MCF 10A (cell line): ENCODE measurements at regions not wholly inside any gene's neighbourhood (a gene's known extent, or its start where the extent isn't known, plus 50 kb on each side); places are given as distances from the start of the nearest gene placed in this dataset.
A peak's percentile ranks its signal among the peaks of the same experiment; 100 is the strongest.

Experiments
- BruUV-seq: library from RNA; stranded (reverse); fragments of 400-500 nt; replicated peaks from 2 replicates; lab custom pipeline; 2021; lab: Mats Ljungman, UMichigan
- CTCF ChIA-PET: fragments of 300-600 bp; sonication (Branson Sonifier 250); formaldehyde crosslinking; extraction: SDS; loops from one replicate; lab custom pipeline; 2021; ENCODE audit warnings: antibody characterized with exemption, inconsistent platforms; lab: Yijun Ruan, JAX
- POLR2A ChIA-PET: fragments of 300-600, 350-650 bp; sonication (Branson Sonifier 250); formaldehyde crosslinking; extraction: SDS; loops from one replicate; lab custom pipeline; 2020; ENCODE audit warnings: antibody characterized with exemption, inconsistent platforms; lab: Yijun Ruan, JAX
- DNase-seq: peaks from one replicate; pipeline ENCODE4 v3.0.0-alpha.2; 2018; ENCODE audit not compliant: unreplicated experiment
- H3K27ac Mint-ChIP-seq: one replicate; pipeline ENCODE4 v1.8.0; 2022; ENCODE audit warnings: mild to moderate bottlenecking, low read depth, mixed read lengths; ENCODE audit not compliant: unreplicated experiment
- H3K27me3 Mint-ChIP-seq: one replicate; pipeline ENCODE4 v1.8.0; 2022; ENCODE audit warnings: mixed read lengths; ENCODE audit not compliant: insufficient read depth, unreplicated experiment
- H3K36me3 Mint-ChIP-seq: one replicate; pipeline ENCODE4 v1.8.0; 2022; ENCODE audit warnings: mild to moderate bottlenecking, moderate library complexity, mixed read lengths; ENCODE audit not compliant: insufficient read depth, unreplicated experiment
- H3K4me1 Mint-ChIP-seq: one replicate; pipeline ENCODE4 v1.8.0; 2022; ENCODE audit warnings: mixed read lengths; ENCODE audit not compliant: insufficient read depth, unreplicated experiment
- H3K4me3 Mint-ChIP-seq: one replicate; pipeline ENCODE4 v1.8.0; 2022; ENCODE audit warnings: mild to moderate bottlenecking, moderate library complexity, mixed read lengths; ENCODE audit not compliant: unreplicated experiment
- H3K9me3 Mint-ChIP-seq: one replicate; pipeline ENCODE4 v1.8.0; 2022; ENCODE audit warnings: mixed read lengths; ENCODE audit not compliant: unreplicated experiment
- intact Hi-C: fragments of 100-400 bp; cut with micrococcal nuclease; formaldehyde crosslinking; loops from 2 replicates; pipeline ENCODE4 v1.14.1; 2022
- TF ChIP-seq, protein P1 (sequence below): fragments of 200-600 bp; IDR thresholded peaks from one replicate; pipeline ENCODE4 v1.8.0; 2022; ENCODE audit warnings: antibody characterized with exemption, mild to moderate bottlenecking; ENCODE audit not compliant: unreplicated experiment

- TF ChIP-seq, protein P1, sequence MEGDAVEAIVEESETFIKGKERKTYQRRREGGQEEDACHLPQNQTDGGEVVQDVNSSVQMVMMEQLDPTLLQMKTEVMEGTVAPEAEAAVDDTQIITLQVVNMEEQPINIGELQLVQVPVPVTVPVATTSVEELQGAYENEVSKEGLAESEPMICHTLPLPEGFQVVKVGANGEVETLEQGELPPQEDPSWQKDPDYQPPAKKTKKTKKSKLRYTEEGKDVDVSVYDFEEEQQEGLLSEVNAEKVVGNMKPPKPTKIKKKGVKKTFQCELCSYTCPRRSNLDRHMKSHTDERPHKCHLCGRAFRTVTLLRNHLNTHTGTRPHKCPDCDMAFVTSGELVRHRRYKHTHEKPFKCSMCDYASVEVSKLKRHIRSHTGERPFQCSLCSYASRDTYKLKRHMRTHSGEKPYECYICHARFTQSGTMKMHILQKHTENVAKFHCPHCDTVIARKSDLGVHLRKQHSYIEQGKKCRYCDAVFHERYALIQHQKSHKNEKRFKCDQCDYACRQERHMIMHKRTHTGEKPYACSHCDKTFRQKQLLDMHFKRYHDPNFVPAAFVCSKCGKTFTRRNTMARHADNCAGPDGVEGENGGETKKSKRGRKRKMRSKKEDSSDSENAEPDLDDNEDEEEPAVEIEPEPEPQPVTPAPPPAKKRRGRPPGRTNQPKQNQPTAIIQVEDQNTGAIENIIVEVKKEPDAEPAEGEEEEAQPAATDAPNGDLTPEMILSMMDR = no peak
- Mint-ChIP-seq H3K9me3 (no peaks in the 10 kb centered on the region), H3K4me3 (no peak overlapping the region), H3K27ac (no peak overlapping the region), H3K27me3 (no peaks in the 10 kb centered on the region), H3K36me3 (peaks cover 3% of the 10 kb centered on the region), H3K4me1 (peaks cover 11% of the 10 kb centered on the region)
- no peak for DNase-seq
- no TSS peak for BruUV-seq
- intact Hi-C loops = no loop called here
- POLR2A ChIA-PET = interaction anchor here (0.6 to 1.9 kb wide), 3 partner anchors 14 to 98 kb away, joined by 3 to 4 read pairs (median 3); no protein-coding TSS in a partner anchor
- CTCF ChIA-PET = interaction anchor here (0.6 kb wide), 1 partner anchor 1026 kb away, joined by 3 read pairs; no protein-coding TSS in a partner anchor
Measured at GRCh38 chr10:94216201-94216600, 146.5 kb downstream of the NOC3L start.

GRCh38 chr10:94217411-94217810, 145.3 kb downstream of the NOC3L start:
- CTCF ChIA-PET = interaction anchor here (0.8 kb wide), 1 partner anchor 8 kb away, joined by 5 read pairs; no protein-coding TSS in a partner anchor
- peaks cover 11% of the 10 kb centered on the region for H3K4me1 Mint-ChIP-seq

GRCh38 chr10:94218493-94219183, 144.1 kb downstream of the NOC3L start:
- TF ChIP-seq, protein P1 = no peak
- no peaks in the 10 kb centered on the region for H3K9me3 Mint-ChIP-seq
- H3K27ac Mint-ChIP-seq = no peak overlapping the region
- POLR2A ChIA-PET = interaction anchor here (0.7 kb wide), 1 partner anchor 15 kb away, joined by 3 read pairs; no protein-coding TSS in a partner anchor
- no peak for DNase-seq
- intact Hi-C loops = no loop called here
- H3K4me3 Mint-ChIP-seq = no peak overlapping the region
- no peaks in the 10 kb centered on the region for H3K27me3 Mint-ChIP-seq
- no peaks in the 10 kb centered on the region for H3K36me3 Mint-ChIP-seq
- peaks cover under 1% of the 10 kb centered on the region for H3K4me1 Mint-ChIP-seq
- CTCF ChIA-PET = interaction anchor here (0.6 to 1.0 kb wide), 2 partner anchors 12 to 17 kb away, joined by 3 to 4 read pairs; no protein-coding TSS in a partner anchor
- no TSS peak for BruUV-seq

More at GRCh38 chr10:94217411-94217810, 145.3 kb downstream of the NOC3L start:
- Mint-ChIP-seq H3K9me3 (no peaks in the 10 kb centered on the region), H3K36me3 (no peaks in the 10 kb centered on the region), H3K27me3 (no peaks in the 10 kb centered on the region), H3K27ac (no peak overlapping the region), H3K4me3 (no peak overlapping the region)
- intact Hi-C loops = no loop called here
- BruUV-seq = no TSS peak
- TF ChIP-seq, protein P1 = no peak
- POLR2A ChIA-PET = no interaction called here
- DNase-seq = no peak

GRCh38 chr10:94219829-94220228, 142.9 kb downstream of the NOC3L start:
- no peak overlapping the region for H3K4me3 Mint-ChIP-seq
- no peaks in the 10 kb centered on the region for H3K9me3 Mint-ChIP-seq
- ChIA-PET CTCF (no interaction called here), POLR2A (no interaction called here)
- DNase-seq = peak; percentile 25
- H3K36me3 Mint-ChIP-seq = no peaks in the 10 kb centered on the region
- TF ChIP-seq, protein P1 = no peak
- intact Hi-C loops = no loop called here
- H3K27ac Mint-ChIP-seq = no peak overlapping the region
- H3K27me3 Mint-ChIP-seq = no peaks in the 10 kb centered on the region
- no peaks in the 10 kb centered on the region for H3K4me1 Mint-ChIP-seq
- BruUV-seq = no TSS peak
